Suprapubic skin (tissue), 3 donors: ENCODE measurements at regions not wholly inside any gene's neighbourhood (a gene's known extent, or its start where the extent isn't known, plus 50 kb on each side); places are given as distances from the start of the nearest gene placed in this dataset.

Experiments used
- EP300 ChIP-seq: sonication (generic); formaldehyde crosslinking; IDR thresholded peaks from one replicate; pipeline ENCODE4 v1.6.1; 2017; ENCODE audit warnings: antibody characterized with exemption
- POLR2A ChIP-seq, 2 donors: fragments of 450-650 bp; IDR thresholded peaks; one replicate each; pipeline ENCODE4 v1.6.1; 2017; ENCODE audit warnings: antibody characterized with exemption in 2 of 2, mild to moderate bottlenecking in 2 of 2, moderate library complexity in 2 of 2
- TF ChIP-seq, protein P1 (sequence below), 2 donors: fragments of 200-600 bp in 1 of 2; fragments of 450-650 bp in 1 of 2; sonication (generic) in 1 of 2; IDR thresholded peaks; one replicate each; pipeline ENCODE4 v1.5.1; 2016 to 2019; ENCODE audit warnings: antibody characterized with exemption in 2 of 2, mild to moderate bottlenecking in 1 of 2, moderate library complexity in 1 of 2

DNA sequence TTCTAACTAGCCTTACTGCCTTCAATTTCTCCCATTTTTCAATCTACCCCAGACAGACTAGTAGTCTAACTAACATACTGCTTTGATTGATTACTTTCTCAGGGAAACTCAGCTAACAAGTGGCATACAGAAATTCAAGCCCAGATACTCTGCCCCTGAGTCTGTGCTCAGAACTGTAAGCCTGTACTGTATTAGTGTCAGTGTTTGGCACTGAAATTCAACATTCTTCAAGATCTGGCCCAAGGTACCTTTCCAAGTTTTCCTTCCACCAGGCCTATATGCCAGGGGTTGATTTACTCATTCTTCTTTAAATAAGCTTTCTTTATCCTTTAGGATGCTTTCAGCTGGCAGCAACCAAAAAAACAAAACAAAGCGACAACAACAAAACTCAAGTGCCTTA is 433.2 kb upstream of the MARCKS start:
- TF ChIP-seq, protein P1, sequence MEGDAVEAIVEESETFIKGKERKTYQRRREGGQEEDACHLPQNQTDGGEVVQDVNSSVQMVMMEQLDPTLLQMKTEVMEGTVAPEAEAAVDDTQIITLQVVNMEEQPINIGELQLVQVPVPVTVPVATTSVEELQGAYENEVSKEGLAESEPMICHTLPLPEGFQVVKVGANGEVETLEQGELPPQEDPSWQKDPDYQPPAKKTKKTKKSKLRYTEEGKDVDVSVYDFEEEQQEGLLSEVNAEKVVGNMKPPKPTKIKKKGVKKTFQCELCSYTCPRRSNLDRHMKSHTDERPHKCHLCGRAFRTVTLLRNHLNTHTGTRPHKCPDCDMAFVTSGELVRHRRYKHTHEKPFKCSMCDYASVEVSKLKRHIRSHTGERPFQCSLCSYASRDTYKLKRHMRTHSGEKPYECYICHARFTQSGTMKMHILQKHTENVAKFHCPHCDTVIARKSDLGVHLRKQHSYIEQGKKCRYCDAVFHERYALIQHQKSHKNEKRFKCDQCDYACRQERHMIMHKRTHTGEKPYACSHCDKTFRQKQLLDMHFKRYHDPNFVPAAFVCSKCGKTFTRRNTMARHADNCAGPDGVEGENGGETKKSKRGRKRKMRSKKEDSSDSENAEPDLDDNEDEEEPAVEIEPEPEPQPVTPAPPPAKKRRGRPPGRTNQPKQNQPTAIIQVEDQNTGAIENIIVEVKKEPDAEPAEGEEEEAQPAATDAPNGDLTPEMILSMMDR (IDR thresholded peaks at IDR 0.05): no peak
- TF ChIP-seq POLR2A (IDR thresholded peaks at IDR 0.05) (no peak), EP300 (no peak)
